ENCODE measurements at regions not wholly inside any gene's neighbourhood (a gene's known extent, or its start where the extent isn't known, plus 50 kb on each side); places are given as distances from the start of the nearest gene placed in this dataset.
A peak's percentile ranks its signal among the peaks of the same experiment; 100 is the strongest.

DNA sequence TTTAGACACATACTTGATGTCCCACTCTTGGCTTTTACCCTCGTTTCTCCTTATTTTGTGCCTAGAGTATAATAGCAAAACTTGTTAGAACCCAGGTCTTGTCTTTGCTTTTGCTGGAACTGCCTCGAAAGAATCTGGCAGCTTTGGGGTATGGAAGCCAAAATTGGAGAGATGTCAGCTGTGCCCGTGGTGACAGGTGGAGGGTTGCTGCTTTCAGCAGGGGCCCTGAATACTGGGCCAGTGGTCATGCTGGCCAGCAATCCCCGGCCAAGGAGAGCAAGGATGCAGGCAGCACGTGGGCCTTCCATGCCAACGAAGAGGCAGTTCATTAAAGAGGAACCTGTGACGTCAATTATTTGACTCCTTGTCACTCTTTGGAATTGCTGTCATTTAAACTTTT lies 181.1 kb downstream of the HIPK3 start:
- H3K14ac ChIP-seq (ENCODE audit: low read length in 2 of 2), result no peak overlapping the region
- WGBS, result 80% methylated on average over 7 of the region's 7 CpGs
- no peak overlapping the region for H2BK120ac ChIP-seq (ENCODE audit: low read depth, low read length)
- no peaks in the 10 kb centered on the region for H3K27me3 ChIP-seq (ENCODE audit: control insufficient read depth in 1 of 2, insufficient read depth in 1 of 2, low read length in 2 of 2)
- H2BK12ac ChIP-seq (ENCODE audit: low read length in 2 of 2), result no peak overlapping the region
- no peak overlapping the region for H3K4ac ChIP-seq (ENCODE audit: low read depth in 1 of 2, low read length in 2 of 2)
- H4K8ac ChIP-seq (ENCODE audit: low read length), result no peak overlapping the region
- H2AFZ ChIP-seq (ENCODE audit: low read depth, low read length), result no peak overlapping the region
- peaks cover 4% of the 10 kb centered on the region for H3K9me3 ChIP-seq (ENCODE audit: control insufficient read depth, low read length)
- H4K91ac ChIP-seq (ENCODE audit: low read length), result no peak overlapping the region
- H3K4me2 ChIP-seq (ENCODE audit: low read length, poor library complexity, severe bottlenecking), result no peak overlapping the region
- peaks cover 6% of the 10 kb centered on the region for H3K79me1 ChIP-seq (replicated peaks; ENCODE audit: low read length, poor library complexity, severe bottlenecking)
- no peak overlapping the region for H2BK15ac ChIP-seq (ENCODE audit: low read depth, poor library complexity, severe bottlenecking)
- H3K9ac ChIP-seq (ENCODE audit: low read length), result no peak overlapping the region
- no peak overlapping the region for H3K18ac ChIP-seq (ENCODE audit: low read depth in 1 of 2, low read length in 2 of 2)
- DNase-seq, result no peak
- H3K27ac ChIP-seq (ENCODE audit: low read length, poor library complexity, severe bottlenecking), result no peak overlapping the region
- H3K4me3 ChIP-seq (ENCODE audit: insufficient read depth in 1 of 2, low read depth in 1 of 2, low read length in 2 of 2), result no peak overlapping the region
- no peaks in the 10 kb centered on the region for H3K36me3 ChIP-seq (ENCODE audit: control insufficient read depth in 1 of 2, insufficient read depth in 2 of 2, low read depth in 1 of 2, low read length in 2 of 2)
- H2AK5ac ChIP-seq (ENCODE audit: low read length, severe bottlenecking), result no peak overlapping the region
- no peak overlapping the region for H2BK5ac ChIP-seq (ENCODE audit: low read depth, low read length, poor library complexity, severe bottlenecking)
- H3K4me1 ChIP-seq (ENCODE audit: control insufficient read depth, insufficient read depth, low read depth, low read length), result no peaks in the 10 kb centered on the region
- no peak overlapping the region for H3K23ac ChIP-seq (ENCODE audit: low read length in 2 of 2)

DNA sequence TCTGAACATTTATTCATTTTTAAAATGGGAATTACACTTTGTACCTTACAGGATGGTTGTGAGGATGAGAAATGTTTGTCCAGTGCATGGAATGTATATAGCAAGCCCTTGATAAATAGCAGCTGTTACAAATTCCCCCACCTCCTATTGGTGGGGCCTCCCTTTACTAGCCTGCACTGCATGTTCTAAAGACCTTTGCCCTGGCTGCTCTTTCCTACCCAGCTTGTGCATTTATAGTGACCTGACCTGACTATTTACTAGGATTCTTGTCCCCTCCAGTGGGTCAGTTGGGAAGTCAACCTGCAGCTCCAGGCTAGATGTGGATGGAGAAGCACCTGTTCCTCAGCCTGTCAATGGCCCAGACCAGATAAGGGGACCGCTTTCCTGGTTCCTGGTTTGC lies 180.3 kb downstream of the HIPK3 start:
- Histone ChIP-seq H3K23ac (ENCODE audit: low read length in 2 of 2) (no peak overlapping the region), H2BK5ac (ENCODE audit: low read depth, low read length, poor library complexity, severe bottlenecking) (no peak overlapping the region), H3K27me3 (ENCODE audit: control insufficient read depth in 1 of 2, insufficient read depth in 1 of 2, low read length in 2 of 2) (no peaks in the 10 kb centered on the region), H3K4me2 (ENCODE audit: low read length, poor library complexity, severe bottlenecking) (no peak overlapping the region), H2BK12ac (ENCODE audit: low read length in 2 of 2) (no peak overlapping the region), H2AFZ (ENCODE audit: low read depth, low read length) (no peak overlapping the region), H3K14ac (ENCODE audit: low read length in 2 of 2) (peak overlapping the region in 1 of 2 experiments; percentile 32), H4K8ac (ENCODE audit: low read length) (no peak overlapping the region), H3K27ac (ENCODE audit: low read length, poor library complexity, severe bottlenecking) (no peak overlapping the region), H3K79me1 (replicated peaks; ENCODE audit: low read length, poor library complexity, severe bottlenecking) (peaks cover 4% of the 10 kb centered on the region), H4K91ac (ENCODE audit: low read length) (no peak overlapping the region), H3K9me3 (ENCODE audit: control insufficient read depth, low read length) (peaks cover 7% of the 10 kb centered on the region), H3K9ac (ENCODE audit: low read length) (no peak overlapping the region), H2BK15ac (ENCODE audit: low read depth, poor library complexity, severe bottlenecking) (no peak overlapping the region), H3K4me1 (ENCODE audit: control insufficient read depth, insufficient read depth, low read depth, low read length) (no peaks in the 10 kb centered on the region), H2BK120ac (ENCODE audit: low read depth, low read length) (no peak overlapping the region), H3K4me3 (ENCODE audit: insufficient read depth in 1 of 2, low read depth in 1 of 2, low read length in 2 of 2) (no peak overlapping the region), H3K36me3 (ENCODE audit: control insufficient read depth in 1 of 2, insufficient read depth in 2 of 2, low read depth in 1 of 2, low read length in 2 of 2) (peaks cover 0 to 3% of the 10 kb centered on the region in 2 experiments), H3K18ac (ENCODE audit: low read depth in 1 of 2, low read length in 2 of 2) (no peak overlapping the region), H2AK5ac (ENCODE audit: low read length, severe bottlenecking) (no peak overlapping the region), H3K4ac (ENCODE audit: low read depth in 1 of 2, low read length in 2 of 2) (no peak overlapping the region)
- no peak for DNase-seq
- 87% methylated on average over 1 of the region's 1 CpG for WGBS

DNA sequence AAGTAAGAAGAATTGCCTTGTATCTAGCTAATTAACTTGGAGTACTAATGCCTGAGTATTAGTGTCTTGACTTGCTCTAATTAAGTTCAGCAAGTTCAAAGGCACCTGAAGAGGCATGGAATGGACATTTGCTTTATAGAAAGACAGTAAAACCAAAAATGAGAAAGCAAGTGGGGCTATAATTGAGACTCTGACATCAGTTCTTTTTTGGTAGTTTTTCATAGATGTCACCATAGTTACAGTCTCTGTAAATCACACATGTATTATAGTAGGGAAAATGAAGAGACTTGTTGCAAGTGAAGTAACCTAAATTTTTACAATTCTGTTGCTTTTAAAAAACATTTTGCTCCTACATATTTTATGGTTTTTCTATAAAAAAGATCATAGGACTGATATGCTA lies 178.0 kb downstream of the HIPK3 start:
- no peaks in the 10 kb centered on the region for H3K27me3 ChIP-seq (ENCODE audit: control insufficient read depth in 1 of 2, insufficient read depth in 1 of 2, low read length in 2 of 2)
- no peak overlapping the region for H2BK5ac ChIP-seq (ENCODE audit: low read depth, low read length, poor library complexity, severe bottlenecking)
- peaks cover 8% of the 10 kb centered on the region for H3K79me1 ChIP-seq (replicated peaks; ENCODE audit: low read length, poor library complexity, severe bottlenecking)
- no peak overlapping the region for H4K8ac ChIP-seq (ENCODE audit: low read length)
- no peak overlapping the region for H2AK5ac ChIP-seq (ENCODE audit: low read length, severe bottlenecking)
- H2AFZ ChIP-seq (ENCODE audit: low read depth, low read length), result no peak overlapping the region
- H3K4me1 ChIP-seq (ENCODE audit: control insufficient read depth, insufficient read depth, low read depth, low read length), result no peaks in the 10 kb centered on the region
- H3K27ac ChIP-seq (ENCODE audit: low read length, poor library complexity, severe bottlenecking), result no peak overlapping the region
- H3K36me3 ChIP-seq (ENCODE audit: control insufficient read depth in 1 of 2, insufficient read depth in 2 of 2, low read depth in 1 of 2, low read length in 2 of 2), result peaks cover 0 to 3% of the 10 kb centered on the region in 2 experiments
- no peak overlapping the region for H3K4ac ChIP-seq (ENCODE audit: low read depth in 1 of 2, low read length in 2 of 2)
- no peak overlapping the region for H4K91ac ChIP-seq (ENCODE audit: low read length)
- no peak for DNase-seq
- H2BK12ac ChIP-seq (ENCODE audit: low read length in 2 of 2), result no peak overlapping the region
- no peak overlapping the region for H3K14ac ChIP-seq (ENCODE audit: low read length in 2 of 2)
- peaks cover 7% of the 10 kb centered on the region for H3K9me3 ChIP-seq (ENCODE audit: control insufficient read depth, low read length)
- no peak overlapping the region for H2BK15ac ChIP-seq (ENCODE audit: low read depth, poor library complexity, severe bottlenecking)
- no peak overlapping the region for H3K9ac ChIP-seq (ENCODE audit: low read length)
- H3K18ac ChIP-seq (ENCODE audit: low read depth in 1 of 2, low read length in 2 of 2), result no peak overlapping the region
- H3K4me2 ChIP-seq (ENCODE audit: low read length, poor library complexity, severe bottlenecking), result no peak overlapping the region
- no peak overlapping the region for H2BK120ac ChIP-seq (ENCODE audit: low read depth, low read length)
- H3K4me3 ChIP-seq (ENCODE audit: insufficient read depth in 1 of 2, low read depth in 1 of 2, low read length in 2 of 2), result no peak overlapping the region
- H3K23ac ChIP-seq (ENCODE audit: low read length in 2 of 2), result no peak overlapping the region

DNA sequence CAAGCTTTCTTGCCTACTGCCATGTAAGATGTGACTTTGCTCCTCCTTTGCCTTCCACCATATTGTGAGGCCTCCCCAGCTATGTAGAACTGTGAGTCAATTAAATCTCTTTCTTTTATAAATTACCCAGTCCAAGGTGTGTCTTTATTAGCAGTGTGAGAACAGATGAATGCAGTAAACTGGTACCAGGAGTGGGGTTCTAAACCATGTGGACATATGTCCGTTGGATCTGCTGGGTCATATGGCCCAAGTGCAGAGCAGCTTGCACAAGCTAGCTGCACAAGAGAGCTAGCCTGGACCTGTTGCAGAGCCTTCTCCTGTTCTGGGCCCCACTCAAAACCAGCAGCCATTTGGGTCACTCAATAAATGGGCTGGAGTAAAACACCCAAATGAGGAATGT lies 177.1 kb downstream of the HIPK3 start:
- no peak for DNase-seq
- H3K36me3 ChIP-seq (ENCODE audit: control insufficient read depth in 1 of 2, insufficient read depth in 2 of 2, low read depth in 1 of 2, low read length in 2 of 2), result peaks cover 0 to 3% of the 10 kb centered on the region in 2 experiments
- no peaks in the 10 kb centered on the region for H3K4me1 ChIP-seq (ENCODE audit: control insufficient read depth, insufficient read depth, low read depth, low read length)

More for the DNA sequence above, 177.1 kb downstream of the HIPK3 start:
- no peak overlapping the region for H3K4me2 ChIP-seq (ENCODE audit: low read length, poor library complexity, severe bottlenecking)
- H3K23ac ChIP-seq (ENCODE audit: low read length in 2 of 2), result no peak overlapping the region
- no peak overlapping the region for H2BK15ac ChIP-seq (ENCODE audit: low read depth, poor library complexity, severe bottlenecking)
- no peak overlapping the region for H3K18ac ChIP-seq (ENCODE audit: low read depth in 1 of 2, low read length in 2 of 2)
- H3K27me3 ChIP-seq (ENCODE audit: control insufficient read depth in 1 of 2, insufficient read depth in 1 of 2, low read length in 2 of 2), result no peaks in the 10 kb centered on the region
- H2AK5ac ChIP-seq (ENCODE audit: low read length, severe bottlenecking), result no peak overlapping the region
- WGBS, result 83% methylated on average over 1 of the region's 1 CpG
- H3K4ac ChIP-seq (ENCODE audit: low read depth in 1 of 2, low read length in 2 of 2), result no peak overlapping the region
- no peak overlapping the region for H3K27ac ChIP-seq (ENCODE audit: low read length, poor library complexity, severe bottlenecking)
- H4K91ac ChIP-seq (ENCODE audit: low read length), result no peak overlapping the region
- H2BK120ac ChIP-seq (ENCODE audit: low read depth, low read length), result no peak overlapping the region
- H2BK5ac ChIP-seq (ENCODE audit: low read depth, low read length, poor library complexity, severe bottlenecking), result no peak overlapping the region
- peaks cover 8% of the 10 kb centered on the region for H3K79me1 ChIP-seq (replicated peaks; ENCODE audit: low read length, poor library complexity, severe bottlenecking)
- H3K14ac ChIP-seq (ENCODE audit: low read length in 2 of 2), result no peak overlapping the region
- H4K8ac ChIP-seq (ENCODE audit: low read length), result no peak overlapping the region
- no peak overlapping the region for H2BK12ac ChIP-seq (ENCODE audit: low read length in 2 of 2)
- peaks cover 7% of the 10 kb centered on the region for H3K9me3 ChIP-seq (ENCODE audit: control insufficient read depth, low read length)
- H3K4me3 ChIP-seq (ENCODE audit: insufficient read depth in 1 of 2, low read depth in 1 of 2, low read length in 2 of 2), result no peak overlapping the region
- H3K9ac ChIP-seq (ENCODE audit: low read length), result no peak overlapping the region
- H2AFZ ChIP-seq (ENCODE audit: low read depth, low read length), result no peak overlapping the region
